ENCODE measurements at regions not wholly inside any gene's neighbourhood (a gene's known extent, or its start where the extent isn't known, plus 50 kb on each side); places are given as distances from the start of the nearest gene placed in this dataset.
A peak's percentile ranks its signal among the peaks of the same experiment; 100 is the strongest.

DNA sequence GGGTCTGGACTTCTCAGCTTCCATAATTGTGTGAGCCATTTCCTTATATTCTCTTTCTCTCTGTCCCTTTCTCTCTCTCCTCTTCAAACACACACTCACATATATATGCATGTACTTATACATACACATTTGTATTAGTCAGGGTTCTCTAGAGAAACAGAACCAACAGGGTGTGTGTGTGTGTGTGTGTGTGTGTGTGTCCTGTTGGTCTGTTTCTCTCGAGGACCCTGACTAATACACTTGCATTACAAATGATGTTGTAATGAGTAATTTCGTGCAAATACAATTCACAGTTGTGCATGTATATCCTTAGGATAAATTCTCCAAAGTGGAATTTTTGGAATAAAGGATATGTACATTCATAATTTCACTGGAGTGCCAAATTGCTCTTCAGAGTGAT is 115.3 kb downstream of the NPIPB5 start:
- Histone ChIP-seq H3K36me3 (no peaks in the 10 kb centered on the region), H3K27ac (no peak overlapping the region), H3K4me3 (no peak overlapping the region), H3K9me3 (no peaks in the 10 kb centered on the region), H3K4me1 (no peaks in the 10 kb centered on the region), H3K27me3 (no peaks in the 10 kb centered on the region)
- intact Hi-C loops (cut with DNase I) = no loop called here
- 18% methylated on average over 2 of the region's 2 CpGs for WGBS (ENCODE audit: insufficient coverage, low coverage, low lambda C conversion rate, missing lambda C conversion rate)
- DNase-seq (no peak), ATAC-seq (no peak)
- TF ChIP-seq CTCF (IDR thresholded peaks at IDR 0.05) (no peak), POLR2A (IDR thresholded peaks at IDR 0.05) (no peak)

DNA sequence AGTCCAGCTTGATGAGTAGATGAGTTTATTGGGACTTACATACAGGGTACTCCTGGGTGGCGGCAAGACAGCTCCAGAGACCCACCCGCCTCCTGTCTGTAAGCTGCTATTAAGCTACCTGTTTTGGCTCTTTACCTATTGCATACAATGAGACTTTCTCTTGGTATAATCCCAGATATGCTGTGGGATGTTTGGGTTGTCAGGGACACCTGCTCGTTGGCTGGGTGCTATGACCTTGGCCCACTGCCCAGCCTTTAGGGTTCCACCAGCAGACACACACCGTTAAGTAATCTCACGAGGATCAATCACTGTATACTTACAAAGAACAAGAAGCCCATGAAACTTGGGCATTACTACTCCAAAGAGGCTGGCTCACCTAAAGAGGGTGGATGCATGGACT is 116.4 kb downstream of the NPIPB5 start:
- Histone ChIP-seq H3K27me3 (no peaks in the 10 kb centered on the region), H3K27ac (no peak overlapping the region), H3K4me1 (no peaks in the 10 kb centered on the region), H3K9me3 (no peaks in the 10 kb centered on the region), H3K36me3 (no peaks in the 10 kb centered on the region), H3K4me3 (no peak overlapping the region)
- DNase-seq (no peak), ATAC-seq (no peak)
- TF ChIP-seq CTCF (IDR thresholded peaks at IDR 0.05) (no peak), POLR2A (IDR thresholded peaks at IDR 0.05) (no peak)
- 38% methylated on average over 5 of the region's 5 CpGs for WGBS (ENCODE audit: insufficient coverage, low coverage, low lambda C conversion rate, missing lambda C conversion rate)
- intact Hi-C loops (cut with DNase I) = no loop called here

DNA sequence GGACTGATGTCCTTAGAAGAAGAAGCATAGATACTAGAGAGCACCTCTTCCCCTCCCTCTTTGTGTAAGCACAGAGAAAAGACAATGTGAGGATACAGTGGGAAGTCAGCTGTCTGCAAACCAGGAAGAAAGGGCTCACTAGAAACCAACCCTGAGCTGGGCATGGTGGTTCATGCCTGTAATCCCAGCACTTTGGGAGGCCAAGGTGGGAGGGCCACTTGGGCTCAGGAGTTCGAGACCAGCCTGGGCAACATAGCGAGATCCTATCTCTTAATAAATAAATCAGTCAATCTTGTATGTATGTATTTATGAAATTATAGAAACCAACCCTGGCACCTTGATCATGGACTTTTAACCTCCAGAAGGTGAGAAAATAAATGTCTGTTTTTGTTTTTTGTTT is 118.3 kb downstream of the NPIPB5 start:
- TF ChIP-seq CTCF (IDR thresholded peaks at IDR 0.05) = no peak
- no peaks in the 10 kb centered on the region for H3K36me3 ChIP-seq
- intact Hi-C loops (cut with DNase I) = no loop called here
- H3K27me3 ChIP-seq = no peaks in the 10 kb centered on the region
- no peaks in the 10 kb centered on the region for H3K9me3 ChIP-seq
- WGBS (ENCODE audit: insufficient coverage, low coverage, low lambda C conversion rate, missing lambda C conversion rate) = 80% methylated on average over 2 of the region's 2 CpGs
- ATAC-seq (peak in 1 of 4 donors; percentile 26), DNase-seq (no peak)
- H3K4me3 ChIP-seq = no peak overlapping the region
- H3K27ac ChIP-seq = no peak overlapping the region
- H3K4me1 ChIP-seq = no peaks in the 10 kb centered on the region

- no peaks in the 10 kb centered on the region for H3K27me3 ChIP-seq
- DNase-seq (no peak), ATAC-seq (no peak)
- WGBS (ENCODE audit: insufficient coverage, low coverage, low lambda C conversion rate, missing lambda C conversion rate) = 71% methylated on average over 4 of the region's 4 CpGs
- intact Hi-C loops (cut with DNase I) = no loop called here
- H3K4me1 ChIP-seq = no peaks in the 10 kb centered on the region
- H3K27ac ChIP-seq = no peak overlapping the region
- TF ChIP-seq POLR2A (IDR thresholded peaks at IDR 0.05) (no peak), CTCF (IDR thresholded peaks at IDR 0.05) (no peak)
- H3K4me3 ChIP-seq = no peak overlapping the region
- no peaks in the 10 kb centered on the region for H3K36me3 ChIP-seq
- no peaks in the 10 kb centered on the region for H3K9me3 ChIP-seq
These were observed 119.6 kb downstream of the NPIPB5 start for GRCh38 chr16:22630242-22630641.

DNA sequence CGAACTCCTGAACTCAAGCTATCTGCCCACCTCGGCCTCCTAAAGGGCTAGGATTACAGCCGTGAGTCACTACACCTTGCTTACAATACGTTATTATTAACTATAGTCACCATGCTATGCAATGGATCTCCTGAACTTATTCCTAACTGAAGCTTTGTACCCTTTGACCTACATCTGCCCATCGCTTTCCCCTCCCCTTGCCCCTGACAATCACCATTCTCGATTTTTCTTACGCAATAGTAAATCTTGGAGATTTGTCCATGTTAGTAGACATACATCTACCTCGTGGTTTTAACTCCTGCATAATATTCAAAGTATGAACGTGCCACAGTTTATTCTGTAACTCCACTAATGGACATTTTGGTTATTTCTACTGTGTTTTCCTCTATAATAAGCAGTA is 120.6 kb downstream of the NPIPB5 start:
- H3K36me3 ChIP-seq = no peaks in the 10 kb centered on the region
- ATAC-seq (no peak), DNase-seq (no peak)
- H3K9me3 ChIP-seq = no peaks in the 10 kb centered on the region
- WGBS (ENCODE audit: insufficient coverage, low coverage, low lambda C conversion rate, missing lambda C conversion rate) = 52% methylated on average over 9 of the region's 9 CpGs
- H3K4me1 ChIP-seq = no peaks in the 10 kb centered on the region
- TF ChIP-seq CTCF (IDR thresholded peaks at IDR 0.05) (no peak), POLR2A (IDR thresholded peaks at IDR 0.05) (no peak)
- H3K4me3 ChIP-seq = no peak overlapping the region
- no peaks in the 10 kb centered on the region for H3K27me3 ChIP-seq
- no peak overlapping the region for H3K27ac ChIP-seq
- intact Hi-C loops (cut with DNase I) = no loop called here

Measured in right lobe of liver (tissue), 6 donors.